Embryonic facial prominence (tissue), 1 donor: ENCODE measurements at regions not wholly inside any gene's neighbourhood (a gene's known extent, or its start where the extent isn't known, plus 50 kb on each side); places are given as distances from the start of the nearest gene placed in this dataset.

Experiments used
- DNase-seq: peaks from one replicate; pipeline ENCODE4 v3.0.0-alpha.2; 2016; ENCODE audit errors: extremely low spot score

- DNase-seq: no peak
Measured at GRCh38 chr9:13756943-13757342, 477.5 kb upstream of the MPDZ start.

- no peak for DNase-seq
Measured at GRCh38 chr9:13755551-13755950, 476.1 kb upstream of the MPDZ start.

- no peak for DNase-seq
Measured at GRCh38 chr9:13750639-13751038, 471.1 kb upstream of the MPDZ start.

GRCh38 chr9:13750061-13750460 is 470.6 kb upstream of the MPDZ start:
- DNase-seq: no peak

- no peak for DNase-seq
Measured at GRCh38 chr9:13746876-13747275, 467.4 kb upstream of the MPDZ start.

GRCh38 chr9:13744261-13744901 is 464.9 kb upstream of the MPDZ start:
- DNase-seq: no peak

- DNase-seq: no peak
Measured at GRCh38 chr9:13737885-13738284, 458.4 kb upstream of the MPDZ start.

GRCh38 chr9:13735181-13735580 is 455.7 kb upstream of the MPDZ start:
- no peak for DNase-seq

- no peak for DNase-seq
Measured at GRCh38 chr9:13734601-13735000, 455.1 kb upstream of the MPDZ start.

- DNase-seq: no peak
Measured at GRCh38 chr9:13732290-13732689, 452.8 kb upstream of the MPDZ start.

GRCh38 chr9:13731637-13732036 is 452.1 kb upstream of the MPDZ start:
- no peak for DNase-seq

- DNase-seq: no peak
Measured at GRCh38 chr9:13729955-13730354, 450.5 kb upstream of the MPDZ start.

GRCh38 chr9:13728917-13729811 is 449.7 kb upstream of the MPDZ start:
- DNase-seq: no peak

GRCh38 chr9:13728131-13728530 is 448.6 kb upstream of the MPDZ start:
- no peak for DNase-seq

- DNase-seq: no peak
Measured at GRCh38 chr9:13726746-13727145, 447.3 kb upstream of the MPDZ start.

- no peak for DNase-seq
Measured at GRCh38 chr9:13725516-13725915, 446.0 kb upstream of the MPDZ start.

- DNase-seq: no peak
Measured at GRCh38 chr9:13721481-13722235, 442.2 kb upstream of the MPDZ start.

- no peak for DNase-seq
Measured at GRCh38 chr9:13719981-13720676, 440.6 kb upstream of the MPDZ start.

- no peak for DNase-seq
Measured at GRCh38 chr9:13719446-13719845, 440.0 kb upstream of the MPDZ start.

- DNase-seq: no peak
Measured at GRCh38 chr9:13718539-13718938, 439.0 kb upstream of the MPDZ start.

- no peak for DNase-seq
Measured at GRCh38 chr9:13718086-13718485, 438.6 kb upstream of the MPDZ start.
